Occipital lobe (tissue), 1 donor: ENCODE measurements at regions not wholly inside any gene's neighbourhood (a gene's known extent, or its start where the extent isn't known, plus 50 kb on each side); places are given as distances from the start of the nearest gene placed in this dataset.

ENCODE experiments used
- DNase-seq: peaks from one replicate; lab custom pipeline; 2025; lab: John Stamatoyannopoulos, UW

DNA sequence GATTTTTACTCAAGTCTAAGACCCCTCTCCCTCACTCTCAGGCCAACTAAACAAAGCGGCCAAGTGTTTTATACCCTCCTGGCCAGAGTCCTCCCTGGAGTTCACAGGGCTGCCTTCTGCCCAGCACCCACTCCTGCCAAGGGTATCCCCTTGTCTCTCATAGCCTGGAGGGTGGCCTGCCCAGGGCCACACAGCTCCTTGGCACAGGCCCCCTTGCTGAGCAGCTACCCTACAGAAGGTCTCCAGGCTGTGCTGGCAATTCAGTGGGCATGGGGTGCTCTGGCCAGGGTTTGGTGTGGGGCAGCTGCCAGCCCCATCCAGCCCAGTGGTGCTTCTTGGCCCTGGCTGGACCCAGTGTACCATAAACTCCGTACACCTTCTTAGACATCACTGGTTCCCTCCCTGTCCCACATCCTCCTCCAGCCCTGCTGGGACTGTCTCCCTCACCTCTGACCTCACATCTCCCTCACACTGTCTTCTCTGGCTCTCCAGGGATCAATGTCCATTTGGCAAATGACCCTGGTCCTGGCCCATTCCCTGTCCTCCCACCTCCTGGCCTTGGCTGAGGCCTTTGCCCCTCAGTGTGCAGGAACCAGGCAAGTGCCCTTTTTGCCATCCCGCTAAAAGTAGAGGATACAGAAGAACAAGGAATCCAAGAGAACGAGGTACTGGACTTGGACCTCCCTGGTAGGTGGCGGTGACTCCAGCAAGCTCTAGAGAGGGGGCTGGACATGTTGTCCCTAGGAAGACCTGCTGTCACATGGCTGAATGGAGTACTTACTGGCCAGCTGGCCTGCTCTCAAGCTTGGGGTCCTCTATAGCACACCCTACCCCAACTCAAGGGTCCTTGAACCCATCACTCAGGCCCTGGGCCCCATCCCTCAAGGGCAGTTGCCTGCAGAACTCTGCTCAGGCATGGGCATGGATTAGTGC is 50.0 kb upstream of the TRPM1 start:
- DNase-seq, result no peak

DNA sequence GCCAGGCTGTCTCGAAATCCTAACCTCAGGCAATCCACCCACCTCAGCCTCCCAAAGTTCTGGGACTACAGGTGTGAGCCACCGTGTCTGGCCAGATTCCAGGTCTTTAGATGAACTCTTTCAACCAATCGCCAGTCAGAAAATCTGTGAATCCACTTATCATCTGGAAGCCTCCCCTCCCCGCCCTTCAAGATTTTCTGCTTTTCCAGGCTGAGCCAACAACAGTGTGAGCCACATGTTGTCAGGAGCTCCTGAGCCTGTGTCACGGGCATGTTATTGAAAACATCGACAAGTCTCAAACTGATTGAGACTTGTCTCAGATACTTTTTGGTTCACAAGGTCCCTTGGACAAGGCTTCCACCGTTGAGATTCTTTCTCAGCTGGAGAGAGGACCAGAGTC is 52.0 kb upstream of the TRPM1 start:
- DNase-seq, result no peak

DNA sequence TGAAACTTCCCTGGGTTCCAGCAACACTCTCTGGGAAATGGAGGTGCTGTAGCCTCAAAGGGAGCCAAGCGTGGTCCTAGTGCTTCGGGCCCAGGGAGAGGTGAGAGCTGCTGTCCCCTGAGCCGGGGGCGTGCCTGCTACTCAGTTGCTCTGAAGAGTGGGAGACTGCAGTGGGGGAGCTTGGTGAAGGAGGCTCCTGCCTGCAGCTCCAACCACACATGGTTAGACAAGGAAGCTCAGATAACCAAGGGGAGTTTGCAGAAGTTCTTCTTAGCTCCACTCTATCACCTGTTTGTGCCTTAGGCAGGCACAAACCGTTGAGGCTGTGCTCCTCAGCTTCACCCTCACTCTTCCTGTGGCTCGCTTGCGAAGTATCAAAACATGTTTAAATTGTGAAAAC is 53.6 kb upstream of the TRPM1 start:
- no peak for DNase-seq

DNA sequence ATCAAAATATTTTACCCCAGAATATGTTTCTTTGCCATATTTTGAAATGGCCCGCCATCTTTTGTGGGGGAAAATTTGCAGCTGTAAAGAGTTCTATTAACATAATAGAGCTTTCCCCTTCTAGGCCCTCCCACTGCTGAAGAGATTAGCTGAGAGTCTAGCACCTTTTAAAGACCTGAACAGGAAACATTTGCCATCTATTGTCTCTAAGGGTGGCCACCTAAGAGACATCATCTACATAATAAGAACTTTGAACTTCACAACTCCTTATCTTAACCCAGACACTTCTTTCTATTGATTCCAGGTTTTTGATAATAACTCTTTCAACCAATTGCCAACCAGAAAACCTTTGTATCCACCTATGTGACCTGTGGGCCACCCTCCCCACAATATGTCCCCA is 54.7 kb upstream of the TRPM1 start:
- DNase-seq, result no peak

DNA sequence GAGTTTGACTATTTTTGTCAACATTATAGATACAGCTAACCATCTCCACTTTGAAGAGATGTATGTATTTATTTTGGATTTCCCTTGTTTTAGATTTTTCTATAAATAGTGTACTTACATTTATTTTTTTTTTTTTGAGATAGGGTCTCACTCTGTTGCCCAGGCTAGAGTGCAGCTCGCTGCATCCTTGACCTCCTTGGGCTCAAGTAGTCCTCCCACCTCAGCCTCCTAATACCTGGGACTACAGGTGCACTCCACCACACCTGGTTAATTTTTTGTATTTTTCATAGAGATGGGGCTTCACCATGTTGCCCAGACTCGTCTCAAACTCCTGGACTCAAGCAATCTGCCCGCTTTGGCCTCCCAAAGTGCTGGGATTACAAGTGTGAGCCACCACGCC is 55.3 kb upstream of the TRPM1 start:
- DNase-seq, result no peak

DNA sequence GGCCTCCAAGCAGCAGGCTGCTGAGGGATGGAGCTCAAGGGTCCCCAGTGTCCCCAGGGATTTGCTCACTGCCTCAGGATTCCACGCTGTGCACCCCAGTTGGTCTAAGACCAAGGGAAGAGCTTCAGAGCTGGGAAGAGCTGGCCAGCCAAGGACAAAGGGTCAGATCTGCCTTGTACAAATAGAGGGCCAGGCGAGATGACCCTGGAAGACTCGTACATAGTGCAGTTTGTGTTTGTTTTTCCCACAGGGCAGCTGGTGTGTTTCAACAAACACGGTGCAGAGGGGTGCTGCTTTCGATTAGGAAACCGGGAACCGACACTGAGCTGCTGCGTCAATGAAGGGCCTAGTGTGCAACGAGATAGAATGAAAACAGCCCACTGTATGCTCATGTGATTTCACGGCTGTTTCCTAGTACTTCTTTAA is 56.1 kb upstream of the TRPM1 start:
- no peak for DNase-seq

DNA sequence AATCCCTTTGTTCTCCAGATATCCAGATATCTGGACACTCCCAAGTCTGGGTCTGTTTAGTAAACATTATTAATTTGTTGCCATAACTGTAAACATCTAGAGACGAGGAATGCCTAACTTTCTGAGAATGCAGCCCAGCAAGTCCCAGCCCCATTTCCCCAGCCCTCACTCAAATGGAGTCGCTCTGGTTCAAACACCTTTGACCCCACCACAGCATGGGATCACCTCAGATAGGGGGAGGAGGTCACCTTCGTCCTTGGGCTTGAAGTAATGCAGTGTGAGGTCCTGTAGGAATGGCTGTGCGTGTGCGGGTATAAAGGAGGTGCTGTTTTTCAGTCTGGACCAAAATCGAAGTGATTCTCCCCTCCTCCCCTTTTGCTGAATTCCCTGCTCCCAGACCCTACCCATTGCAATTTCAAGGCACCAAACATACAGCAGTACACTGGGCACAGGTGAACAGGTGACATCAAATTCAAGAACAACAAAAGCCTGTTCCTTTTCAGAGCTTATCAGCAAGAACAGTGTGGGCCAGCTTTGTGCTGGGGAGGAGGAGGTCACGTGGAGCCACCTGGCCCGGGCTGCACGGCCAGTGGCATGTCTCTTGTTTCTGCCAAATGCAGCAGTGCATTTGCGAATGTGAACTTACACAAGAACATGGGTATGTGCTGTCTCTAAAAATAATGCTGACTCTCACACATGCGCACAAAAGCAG is 57.5 kb upstream of the TRPM1 start:
- no peak for DNase-seq

DNA sequence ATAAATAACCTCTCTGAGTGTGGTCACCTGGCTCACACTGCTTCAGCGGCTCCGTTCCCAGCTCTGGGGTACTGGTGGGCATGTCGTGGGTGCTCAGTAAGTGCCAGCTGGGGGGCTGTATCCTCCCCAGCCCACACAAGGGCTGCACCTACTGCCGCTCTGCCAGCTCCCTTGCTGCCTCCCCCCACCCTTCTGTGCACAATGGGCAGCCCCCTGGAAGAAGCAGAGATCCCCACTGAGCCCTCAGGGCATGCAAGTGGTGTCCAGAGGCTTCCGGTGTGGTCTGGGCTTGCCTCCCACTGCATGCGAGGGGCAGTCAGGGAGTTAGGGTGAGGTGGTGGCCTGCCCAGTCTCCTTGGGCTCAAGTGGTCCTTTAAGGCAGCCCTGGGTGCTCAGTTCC is 58.3 kb upstream of the TRPM1 start:
- DNase-seq, result no peak

DNA sequence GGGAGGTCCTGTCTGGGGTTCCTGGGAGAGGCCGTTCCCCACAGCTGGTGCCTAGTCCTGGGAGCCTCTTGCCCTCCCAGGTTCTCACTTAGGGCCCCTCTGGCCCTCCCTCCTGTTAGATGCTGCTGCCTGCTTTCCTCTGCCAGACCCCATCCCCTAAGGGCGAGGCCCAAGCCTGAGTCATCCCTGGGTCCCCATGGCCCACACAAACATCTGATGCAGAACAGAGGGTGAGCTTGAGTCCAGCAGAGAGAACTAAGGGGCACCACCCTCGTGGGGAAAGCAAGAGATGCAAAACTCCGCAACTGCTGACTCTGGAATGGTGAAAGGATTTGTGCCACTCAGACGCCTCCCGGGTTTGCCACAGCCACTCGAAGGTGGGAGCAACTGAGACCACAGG is 58.8 kb upstream of the TRPM1 start:
- DNase-seq, result no peak

DNA sequence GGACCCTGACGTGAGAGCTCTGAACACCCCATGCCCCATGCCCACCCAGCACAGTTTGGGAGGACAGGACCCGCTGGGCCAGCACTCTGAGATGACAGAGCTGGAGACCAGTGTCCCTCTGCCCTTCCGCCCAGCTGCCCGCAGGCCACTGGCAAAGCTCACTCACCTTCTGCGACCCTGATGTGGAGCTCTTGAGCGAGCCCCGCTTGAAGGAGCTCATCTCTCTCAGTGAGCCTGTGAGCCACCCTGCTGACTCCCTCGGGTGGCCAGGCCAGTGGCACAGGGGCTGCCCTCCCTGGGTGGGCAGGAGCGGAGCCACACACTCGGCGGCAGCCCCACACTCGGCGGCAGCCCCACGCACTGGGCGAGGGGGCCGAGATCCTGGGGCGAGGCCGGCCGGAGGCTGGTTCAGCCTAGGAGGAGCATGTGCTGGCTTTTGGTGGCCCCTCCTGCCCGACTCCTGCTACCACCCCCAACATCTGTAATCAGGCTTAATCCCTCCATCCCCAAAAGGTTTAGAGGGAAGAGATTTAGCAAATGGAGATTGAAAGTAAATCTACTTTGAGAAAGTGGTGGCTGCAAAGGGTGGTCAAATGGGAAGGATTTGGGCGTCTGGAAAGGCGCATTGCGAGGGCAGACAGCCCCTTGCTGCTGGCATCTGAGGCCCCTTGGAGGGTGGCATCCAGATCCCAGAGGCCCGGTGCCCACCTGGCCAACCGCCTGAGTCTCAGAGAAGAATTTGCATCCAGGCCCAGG is 59.4 kb upstream of the TRPM1 start:
- no peak for DNase-seq

DNA sequence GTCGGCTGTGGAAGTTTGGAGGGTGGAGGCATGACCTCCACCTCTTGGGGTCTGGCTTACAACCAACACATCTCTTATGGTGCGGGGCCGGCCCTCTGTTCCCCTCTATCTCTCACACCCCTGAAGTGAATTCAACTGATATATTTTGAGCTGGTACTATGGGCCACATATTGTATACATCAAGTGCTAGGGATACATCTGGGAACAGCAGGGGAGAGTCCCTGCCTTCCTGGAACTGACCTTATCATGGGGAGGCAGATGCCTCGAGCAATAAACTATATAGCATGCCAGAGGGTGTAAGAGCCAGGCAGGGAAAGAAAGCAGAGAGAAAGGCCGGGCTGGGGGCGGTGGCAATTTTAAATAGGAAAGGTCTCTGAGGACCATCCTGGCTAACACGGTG is 60.4 kb upstream of the TRPM1 start:
- DNase-seq, result no peak

DNA sequence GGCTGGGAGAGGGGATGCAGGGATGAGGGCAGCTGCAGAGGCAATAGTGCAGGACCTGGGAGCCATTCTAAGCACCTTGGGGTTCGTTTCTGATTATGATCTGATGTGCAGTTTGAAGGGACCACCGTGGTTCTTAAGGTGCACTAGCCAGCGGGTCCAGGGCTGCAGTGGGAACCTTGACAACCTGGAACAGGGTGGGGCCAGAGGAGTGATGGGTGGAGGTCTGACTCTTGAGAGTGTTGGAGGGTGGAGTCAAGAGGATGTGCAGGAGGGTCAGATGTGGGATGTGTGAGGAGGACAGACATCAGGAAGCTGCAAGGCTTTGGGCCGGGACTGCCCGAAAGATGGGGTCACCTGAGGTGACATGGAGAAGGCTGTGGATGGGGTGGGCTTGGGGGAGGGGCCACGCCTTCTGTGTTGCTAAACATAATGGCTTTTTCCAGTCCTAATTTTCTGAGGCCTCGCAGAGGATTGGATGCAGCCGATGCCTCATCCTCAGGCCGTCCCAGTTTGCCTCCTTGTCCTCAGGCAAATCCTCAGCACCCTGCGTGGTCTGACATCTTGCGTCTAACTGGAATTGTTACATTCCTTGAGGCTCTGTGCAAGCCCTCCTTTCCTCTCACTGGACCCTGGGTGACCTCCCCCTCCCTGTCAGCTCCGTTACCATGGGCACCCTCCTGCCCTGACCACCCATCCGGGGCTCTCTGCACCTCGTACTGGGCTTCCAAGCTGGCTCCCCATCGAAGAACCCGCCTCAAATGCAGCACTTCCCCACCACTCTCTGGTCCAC is 61.4 kb upstream of the TRPM1 start:
- DNase-seq, result no peak

DNA sequence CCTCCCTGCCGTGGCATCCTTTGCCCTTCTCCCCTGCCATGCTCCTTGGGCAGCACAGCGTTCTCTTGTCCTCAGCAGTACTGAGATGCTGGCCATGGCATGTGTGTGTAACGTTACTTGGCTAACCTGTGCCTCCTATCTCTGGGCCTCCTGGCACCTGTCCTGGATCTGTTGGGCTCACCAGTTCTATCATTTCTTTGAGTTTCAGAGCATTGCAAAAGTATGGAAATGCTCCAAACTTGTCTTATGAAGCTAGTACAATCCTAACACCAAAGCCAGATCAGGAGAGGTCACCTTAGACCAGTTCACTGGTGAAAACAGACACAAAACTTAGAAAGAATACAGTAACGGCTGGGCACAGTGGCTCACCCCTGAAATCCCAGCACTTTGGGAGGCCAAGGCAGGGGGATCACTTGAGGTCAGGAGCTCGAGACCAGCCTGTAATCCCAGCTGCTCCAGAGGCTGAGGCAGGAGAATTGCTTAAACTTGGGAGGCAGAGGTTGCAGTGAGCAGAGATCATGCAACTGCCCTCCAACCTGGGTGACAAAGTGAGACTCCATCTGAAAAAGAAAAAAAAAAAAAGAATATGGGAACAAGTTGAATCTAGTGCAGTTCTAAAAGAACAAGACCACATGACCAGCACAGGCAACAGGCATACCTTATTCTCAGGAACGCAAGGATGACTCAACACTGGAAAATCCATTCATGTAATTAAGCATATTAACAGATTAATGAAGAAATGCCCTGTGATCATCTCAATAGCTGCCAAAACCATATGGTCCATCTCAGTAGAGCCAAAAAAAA is 62.4 kb upstream of the TRPM1 start:
- no peak for DNase-seq

DNA sequence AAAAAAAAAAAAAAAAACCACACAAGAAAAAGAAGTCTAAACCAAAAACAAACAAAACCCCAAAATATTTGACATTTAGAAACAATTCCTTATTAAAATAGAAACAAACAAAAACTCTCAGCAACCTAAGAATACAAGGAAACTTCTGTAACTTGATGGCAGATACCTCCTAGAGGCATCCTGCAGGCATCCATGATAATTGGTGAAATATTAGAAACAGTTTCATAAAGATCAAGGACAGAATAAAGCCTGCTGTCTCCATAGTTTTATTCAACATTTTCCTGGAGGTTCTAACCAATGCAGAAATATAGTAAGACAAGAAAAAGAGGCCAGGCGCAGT is 63.0 kb upstream of the TRPM1 start:
- DNase-seq, result no peak

DNA sequence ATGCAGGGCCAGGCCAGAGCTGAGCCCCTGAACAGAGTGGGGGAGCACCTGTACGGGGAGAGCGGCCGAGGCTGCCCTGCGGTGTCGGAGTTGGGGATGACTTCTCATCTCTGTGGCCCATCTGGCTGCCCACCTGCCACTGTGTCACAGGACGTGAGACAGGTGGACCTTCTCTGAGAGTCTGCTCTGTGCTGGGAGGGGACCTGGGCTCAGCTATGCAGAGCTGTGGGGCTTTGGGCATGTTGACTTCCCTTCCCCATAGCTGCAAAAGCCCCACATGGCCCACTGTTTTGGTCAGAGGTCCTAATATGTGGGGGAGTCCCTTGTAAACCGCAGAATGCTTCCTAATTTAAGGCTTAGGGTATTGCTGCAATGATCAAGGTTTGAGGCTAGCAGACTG is 68.0 kb upstream of the TRPM1 start:
- DNase-seq, result no peak

DNA sequence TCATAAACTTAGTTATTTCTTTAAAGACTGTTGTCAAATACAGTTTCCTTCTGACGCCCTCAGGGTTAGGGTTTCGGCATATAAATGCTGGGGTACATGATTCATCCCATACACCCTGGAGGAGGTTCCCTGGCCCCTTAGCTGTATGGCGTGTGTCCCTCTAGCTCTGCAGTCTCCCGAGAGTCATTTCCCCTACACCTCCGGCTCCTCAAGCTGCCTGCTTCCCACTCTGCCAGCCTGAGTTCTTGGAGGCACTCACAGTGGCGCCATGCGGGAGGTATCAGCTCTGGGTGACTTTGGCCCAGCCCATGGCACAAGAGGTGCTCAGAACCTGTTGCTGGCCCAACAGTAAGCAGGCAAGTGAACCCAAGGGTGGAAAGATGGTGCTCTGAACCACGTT is 70.2 kb upstream of the TRPM1 start:
- no peak for DNase-seq

DNA sequence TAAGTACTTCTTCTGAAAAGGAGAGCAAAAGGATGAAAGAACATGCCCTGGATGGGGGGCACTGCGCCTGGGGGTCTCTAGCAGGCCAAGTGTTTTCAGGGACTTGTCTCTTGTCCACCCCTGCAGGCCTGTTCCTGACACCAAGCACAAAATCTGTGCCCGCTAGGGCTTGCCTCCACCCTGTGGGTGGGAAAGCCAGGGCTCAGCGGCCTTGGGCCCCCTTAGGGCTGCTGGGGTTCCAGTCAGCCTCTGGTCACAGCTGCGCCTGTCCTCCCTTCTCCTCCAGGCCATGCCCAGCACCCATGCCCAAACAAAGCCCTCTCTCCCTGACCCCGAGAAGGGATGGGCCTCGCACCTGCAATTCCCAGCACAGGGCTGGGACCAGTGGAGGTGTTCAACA is 71.1 kb upstream of the TRPM1 start:
- DNase-seq, result no peak

DNA sequence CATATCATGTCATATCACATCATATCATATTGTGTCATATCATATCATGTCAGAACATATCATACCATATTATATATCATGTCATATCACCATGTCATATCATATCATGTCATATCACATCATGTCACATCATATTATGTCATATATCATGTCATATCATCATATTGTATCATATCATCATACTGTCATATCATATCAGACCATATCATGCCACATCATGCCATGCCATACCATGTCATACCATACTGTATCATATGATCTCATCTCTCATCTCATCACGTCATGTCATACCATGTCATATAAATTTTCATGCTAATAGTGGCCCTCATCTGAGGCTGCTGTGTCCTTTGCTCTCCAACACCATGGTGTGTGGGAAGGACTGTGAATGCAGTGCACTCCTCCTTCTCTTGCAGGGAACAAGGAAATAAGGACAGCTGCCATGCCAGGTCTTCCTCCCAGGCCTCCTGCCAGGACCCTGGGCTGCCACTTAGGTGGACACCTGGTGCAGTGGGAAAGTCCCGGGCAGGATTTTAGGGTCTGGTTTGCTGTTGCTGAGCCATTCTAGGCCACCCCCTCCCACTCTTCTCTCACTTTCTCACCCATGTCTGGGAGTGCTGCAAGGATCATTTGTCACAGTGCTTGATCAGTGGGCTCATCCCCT is 72.4 kb upstream of the TRPM1 start:
- DNase-seq, result no peak

DNA sequence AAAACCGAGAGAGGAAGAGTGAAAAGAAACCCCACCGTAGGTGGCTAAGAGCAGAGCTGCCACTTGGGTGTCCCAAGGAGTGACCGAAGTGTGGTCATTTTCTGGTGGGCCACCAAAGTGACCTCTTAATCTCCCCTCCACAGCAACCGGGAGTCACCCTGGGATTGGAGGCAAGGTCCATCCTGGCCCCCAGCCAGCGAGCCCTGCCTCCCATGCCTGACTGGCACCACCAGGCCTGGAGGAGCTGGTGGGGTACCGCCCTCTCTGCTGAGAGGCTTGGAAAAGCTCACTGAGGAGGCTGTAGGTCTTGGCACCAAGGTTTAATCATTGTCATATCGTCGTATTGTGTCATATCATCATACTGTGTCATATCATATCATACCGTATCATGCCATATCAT is 74.0 kb upstream of the TRPM1 start:
- DNase-seq, result no peak

DNA sequence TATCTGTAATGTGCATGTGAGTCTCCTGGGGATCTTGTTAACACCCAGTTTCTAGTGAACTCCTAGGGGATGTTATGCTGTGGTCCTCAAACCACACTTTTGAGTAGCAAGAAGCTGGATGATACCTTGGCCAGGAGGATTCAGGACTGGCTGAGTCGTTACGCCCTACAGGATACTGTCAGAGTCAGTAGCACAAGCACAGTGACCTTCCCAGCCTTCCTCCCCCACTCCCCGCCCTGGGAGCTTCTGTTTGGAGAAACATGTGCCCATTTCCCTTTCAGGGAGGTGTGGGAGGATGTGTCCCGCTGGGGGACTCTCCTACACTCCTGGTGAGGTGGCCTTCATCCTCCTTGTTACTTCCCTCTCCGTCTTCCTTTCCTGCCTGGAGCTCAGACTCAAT is 76.4 kb upstream of the TRPM1 start:
- DNase-seq, result no peak
